Glutamatergic neuron (in vitro differentiated cells): ENCODE measurements at regions not wholly inside any gene's neighbourhood (a gene's known extent, or its start where the extent isn't known, plus 50 kb on each side); places are given as distances from the start of the nearest gene placed in this dataset.
"Not testable (repeated sequence)": the region's sequence is repeated elsewhere in the genome, so short reads cannot be mapped to it uniquely, and the experiment has no call there.

Experiments used
- DNase-seq: peaks from one replicate; pipeline ENCODE4 v3.0.0; 2022
- H3K27ac Mint-ChIP-seq: one replicate; pipeline ENCODE4 v1.8.0; 2020; ENCODE audit warnings: mild to moderate bottlenecking, mixed read lengths, inconsistent platforms; ENCODE audit not compliant: unreplicated experiment
- H3K27me3 Mint-ChIP-seq: one replicate; pipeline ENCODE4 v1.8.0; 2020; ENCODE audit warnings: mild to moderate bottlenecking, moderate library complexity, mixed read lengths, inconsistent platforms; ENCODE audit not compliant: unreplicated experiment
- H3K36me3 Mint-ChIP-seq: one replicate; pipeline ENCODE4 v1.8.0; 2020; ENCODE audit warnings: mild to moderate bottlenecking, mixed read lengths, inconsistent platforms; ENCODE audit not compliant: unreplicated experiment
- H3K4me1 Mint-ChIP-seq: one replicate; pipeline ENCODE4 v1.8.0; 2020; ENCODE audit warnings: mild to moderate bottlenecking, low read depth, mixed read lengths, inconsistent platforms; ENCODE audit not compliant: unreplicated experiment
- H3K4me3 Mint-ChIP-seq: one replicate; pipeline ENCODE4 v1.8.0; 2020; ENCODE audit warnings: mild to moderate bottlenecking, mixed read lengths, inconsistent platforms; ENCODE audit not compliant: unreplicated experiment
- H3K9me3 Mint-ChIP-seq: one replicate; pipeline ENCODE4 v1.8.0; 2020; ENCODE audit warnings: mild to moderate bottlenecking, moderate library complexity, mixed read lengths, inconsistent platforms; ENCODE audit not compliant: unreplicated experiment
- CTCF ChIP-seq: fragments of 200-600 bp; sonication (generic); IDR thresholded peaks from one replicate; pipeline ENCODE4 v1.5.0; 2021; ENCODE audit not compliant: partially characterized antibody, unreplicated experiment

- H3K27ac Mint-ChIP-seq, result no peak overlapping the region
- H3K4me3 Mint-ChIP-seq, result no peak overlapping the region
- H3K36me3 Mint-ChIP-seq, result no peaks in the 10 kb centered on the region
- no peaks in the 10 kb centered on the region for H3K27me3 Mint-ChIP-seq
- no peak for TF ChIP-seq CTCF
- H3K4me1 Mint-ChIP-seq, result no peaks in the 10 kb centered on the region
- DNase-seq, result no peak
- peaks cover 3% of the 10 kb centered on the region for H3K9me3 Mint-ChIP-seq
Observed at GRCh38 chr2:63716146-63716545, 125.5 kb upstream of the UGP2 start.

GRCh38 chr2:63719052-63719451 lies 122.6 kb upstream of the UGP2 start:
- H3K9me3 Mint-ChIP-seq, result no peaks in the 10 kb centered on the region
- no peak overlapping the region for H3K4me3 Mint-ChIP-seq
- no peak for TF ChIP-seq CTCF

GRCh38 chr2:63721082-63721424 lies 120.6 kb upstream of the UGP2 start:
- DNase-seq, result no peak
- no peak for TF ChIP-seq CTCF
- peaks cover 2% of the 10 kb centered on the region for H3K27me3 Mint-ChIP-seq
- H3K36me3 Mint-ChIP-seq, result no peaks in the 10 kb centered on the region
- no peaks in the 10 kb centered on the region for H3K4me1 Mint-ChIP-seq
- no peak overlapping the region for H3K27ac Mint-ChIP-seq
- H3K4me3 Mint-ChIP-seq, result no peak overlapping the region
- H3K9me3 Mint-ChIP-seq, result no peaks in the 10 kb centered on the region

More at GRCh38 chr2:63719052-63719451, 122.6 kb upstream of the UGP2 start:
- no peak for DNase-seq
- H3K36me3 Mint-ChIP-seq, result no peaks in the 10 kb centered on the region
- H3K27ac Mint-ChIP-seq, result no peak overlapping the region
- peaks cover 2% of the 10 kb centered on the region for H3K27me3 Mint-ChIP-seq
- H3K4me1 Mint-ChIP-seq, result no peaks in the 10 kb centered on the region

- H3K4me1 Mint-ChIP-seq, DNase-seq, H3K9me3 Mint-ChIP-seq, H3K27ac Mint-ChIP-seq, H3K27me3 Mint-ChIP-seq, H3K4me3 Mint-ChIP-seq, H3K36me3 Mint-ChIP-seq: not testable (repeated sequence)
Observed at GRCh38 chr2:63722284-63722683, 119.4 kb upstream of the UGP2 start.

- no peak overlapping the region for H3K4me3 Mint-ChIP-seq
- H3K4me1 Mint-ChIP-seq, result no peaks in the 10 kb centered on the region
- H3K36me3 Mint-ChIP-seq, result no peaks in the 10 kb centered on the region
- TF ChIP-seq CTCF, result no peak
- peaks cover 2% of the 10 kb centered on the region for H3K27me3 Mint-ChIP-seq
- H3K9me3 Mint-ChIP-seq, result no peaks in the 10 kb centered on the region
- DNase-seq, result no peak
- H3K27ac Mint-ChIP-seq, result no peak overlapping the region
Observed at GRCh38 chr2:63723709-63724108, 118.0 kb upstream of the UGP2 start.

GRCh38 chr2:63725212-63725611 lies 116.5 kb upstream of the UGP2 start:
- not testable (repeated sequence) for H3K9me3 Mint-ChIP-seq, H3K4me1 Mint-ChIP-seq, DNase-seq

More at GRCh38 chr2:63725212-63725611, 116.5 kb upstream of the UGP2 start:
- H3K36me3 Mint-ChIP-seq, H3K4me3 Mint-ChIP-seq, H3K27ac Mint-ChIP-seq, H3K27me3 Mint-ChIP-seq: not testable (repeated sequence)
